ENCODE measurements at regions not wholly inside any gene's neighbourhood (a gene's known extent, or its start where the extent isn't known, plus 50 kb on each side); places are given as distances from the start of the nearest gene placed in this dataset.

GRCh38 chr20:52075400-52075799 lies 116.2 kb downstream of the ZFP64 start:
- TF ChIP-seq SNAI2 (CRISPR knock-in tag; IDR thresholded peaks at IDR 0.05) (no peak), RARB (CRISPR knock-in tag; IDR thresholded peaks at IDR 0.05) (no peak), ZC3H10 (CRISPR knock-in tag; IDR thresholded peaks at IDR 0.05) (no peak), GLIS3 (CRISPR knock-in tag; IDR thresholded peaks at IDR 0.05) (no peak), BACH2 (CRISPR knock-in tag; IDR thresholded peaks at IDR 0.05; ENCODE audit: borderline replicate concordance) (no peak)

Data from SK-N-SH treated with all-trans-retinoic acid at 6 μM for 48 hours (cell line).